OCI-LY3 (cell line): ENCODE measurements at regions not wholly inside any gene's neighbourhood (a gene's known extent, or its start where the extent isn't known, plus 50 kb on each side); places are given as distances from the start of the nearest gene placed in this dataset.

Experiments used
- H2AFZ ChIP-seq: fragments of 200-600, 300-600 bp; shearing (Covaris generic); 2 replicates; pipeline ENCODE4 v1.6.0; 2014; ENCODE audit warnings: antibody characterized with exemption, low read depth, low read length
- H3K27ac ChIP-seq: fragments of 200-600, 300-600 bp; sonication (generic); 2 replicates; pipeline ENCODE4 v1.5.1; 2014; ENCODE audit warnings: mild to moderate bottlenecking, low read length, moderate library complexity, mixed read lengths
- H3K27me3 ChIP-seq: fragments of 200-600, 300-600 bp; sonication (generic); 2 replicates; pipeline ENCODE4 v1.6.1; 2014; ENCODE audit warnings: low read depth, low read length, mixed read lengths
- H3K36me3 ChIP-seq: fragments of 200-600, 300-600 bp; sonication (generic); replicated peaks from 2 replicates; pipeline ENCODE3; 2014; ENCODE audit warnings: low read depth, low read length, mixed read lengths
- H3K4me1 ChIP-seq: fragments of 300-600, 200-600 bp; sonication (generic); 2 replicates; pipeline ENCODE4 v1.6.1; 2014; ENCODE audit warnings: low read length, mixed read lengths
- H3K4me2 ChIP-seq: fragments of 200-600, 300-600 bp; sonication (generic); 2 replicates; pipeline ENCODE4 v1.6.1; 2014; ENCODE audit warnings: low read length, mixed read lengths
- H3K4me3 ChIP-seq: fragments of 300-600, 200-600 bp; sonication (generic); 2 replicates; pipeline ENCODE4 v1.5.1; 2014; ENCODE audit warnings: antibody characterized with exemption, mild to moderate bottlenecking, low read length, moderate library complexity
- H3K79me2 ChIP-seq: fragments of 300-600, 200-600 bp; shearing (Covaris generic); 2 replicates; pipeline ENCODE4 v1.6.1; 2014; ENCODE audit warnings: mild to moderate bottlenecking, low read length, mixed read lengths
- H3K9ac ChIP-seq: fragments of 300-600, 200-600 bp; shearing (Covaris generic); 2 replicates; pipeline ENCODE4 v1.6.0; 2014; ENCODE audit warnings: mild to moderate bottlenecking, low read length, moderate library complexity
- H3K9me3 ChIP-seq: fragments of 200-600, 300-600 bp; shearing (Covaris generic); 2 replicates; pipeline ENCODE4 v1.6.1; 2014; ENCODE audit warnings: low read length, mixed read lengths; ENCODE audit not compliant: insufficient read depth
- H4K20me1 ChIP-seq: fragments of 200-600, 300-600 bp; sonication (generic); 2 replicates; pipeline ENCODE4 v1.6.1; 2016; ENCODE audit warnings: low read length, mixed read lengths; ENCODE audit not compliant: insufficient read depth
- EZH2phosphoT487 ChIP-seq: fragments of 200-600 bp; shearing (Covaris generic); IDR thresholded peaks from 2 replicates; pipeline ENCODE4 v1.6.1; 2018; ENCODE audit warnings: antibody characterized with exemption, mixed run types, low read depth
- TF ChIP-seq, protein P1 (sequence below): fragments of 200-600, 300-600 bp; sonication (generic); IDR thresholded peaks from 2 replicates; pipeline ENCODE4 v1.5.1; 2014; ENCODE audit warnings: antibody characterized with exemption, low read length, low read depth

DNA sequence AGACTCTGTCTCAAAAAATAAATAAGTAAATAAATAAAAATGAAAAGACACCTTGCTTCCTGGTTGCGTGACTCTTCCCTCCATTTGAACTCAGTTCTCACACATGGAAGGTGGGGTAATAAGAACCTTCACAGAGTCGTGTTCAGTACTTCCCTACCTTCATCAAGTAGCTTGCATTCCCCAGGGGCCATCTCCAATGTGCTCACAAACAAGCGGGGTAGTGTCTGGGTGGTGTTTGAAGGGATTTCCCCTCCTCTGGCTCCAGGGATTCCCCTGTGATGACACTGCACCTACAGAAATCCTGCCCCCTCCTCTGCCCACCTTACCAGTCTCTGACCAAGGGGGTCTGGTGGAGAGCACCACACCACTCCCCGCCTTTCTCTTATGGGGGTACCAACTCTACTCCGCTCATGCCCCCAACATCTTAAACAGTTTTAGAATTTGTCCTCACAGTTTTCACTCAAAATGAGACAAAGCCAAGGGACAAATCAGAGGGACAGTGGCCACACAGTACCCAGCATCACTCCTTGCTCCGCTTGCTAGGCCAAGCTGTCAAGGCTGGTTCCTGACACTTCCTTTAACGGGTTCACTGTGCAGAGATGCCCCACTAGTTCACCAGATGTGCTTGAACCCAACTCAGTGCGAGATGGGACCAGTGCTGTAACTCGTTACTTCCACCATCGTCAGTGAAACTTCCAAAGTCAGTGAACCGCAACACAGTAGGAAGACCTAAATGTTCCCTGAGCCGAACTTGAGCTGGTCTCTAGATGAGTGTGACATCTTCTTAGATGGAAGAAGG lies 69.1 kb downstream of the COPRS start:
- no peaks in the 10 kb centered on the region for H3K79me2 ChIP-seq
- H3K27me3 ChIP-seq, result no peaks in the 10 kb centered on the region
- no peaks in the 10 kb centered on the region for H3K36me3 ChIP-seq
- H4K20me1 ChIP-seq, result no peaks in the 10 kb centered on the region
- H3K4me3 ChIP-seq, result no peak overlapping the region; the same call in 1 of the 2 replicates
- H2AFZ ChIP-seq, result no peak overlapping the region; the same call in 1 of the 2 replicates
- H3K27ac ChIP-seq, result no peak overlapping the region
- peaks cover 28% of the 10 kb centered on the region for H3K4me1 ChIP-seq
- no peak overlapping the region for H3K9ac ChIP-seq
- H3K4me2 ChIP-seq, result peak overlapping the region; percentile 38
- TF ChIP-seq, protein P1, sequence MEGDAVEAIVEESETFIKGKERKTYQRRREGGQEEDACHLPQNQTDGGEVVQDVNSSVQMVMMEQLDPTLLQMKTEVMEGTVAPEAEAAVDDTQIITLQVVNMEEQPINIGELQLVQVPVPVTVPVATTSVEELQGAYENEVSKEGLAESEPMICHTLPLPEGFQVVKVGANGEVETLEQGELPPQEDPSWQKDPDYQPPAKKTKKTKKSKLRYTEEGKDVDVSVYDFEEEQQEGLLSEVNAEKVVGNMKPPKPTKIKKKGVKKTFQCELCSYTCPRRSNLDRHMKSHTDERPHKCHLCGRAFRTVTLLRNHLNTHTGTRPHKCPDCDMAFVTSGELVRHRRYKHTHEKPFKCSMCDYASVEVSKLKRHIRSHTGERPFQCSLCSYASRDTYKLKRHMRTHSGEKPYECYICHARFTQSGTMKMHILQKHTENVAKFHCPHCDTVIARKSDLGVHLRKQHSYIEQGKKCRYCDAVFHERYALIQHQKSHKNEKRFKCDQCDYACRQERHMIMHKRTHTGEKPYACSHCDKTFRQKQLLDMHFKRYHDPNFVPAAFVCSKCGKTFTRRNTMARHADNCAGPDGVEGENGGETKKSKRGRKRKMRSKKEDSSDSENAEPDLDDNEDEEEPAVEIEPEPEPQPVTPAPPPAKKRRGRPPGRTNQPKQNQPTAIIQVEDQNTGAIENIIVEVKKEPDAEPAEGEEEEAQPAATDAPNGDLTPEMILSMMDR, result no peak
- TF ChIP-seq EZH2phosphoT487, result no peak
- no peaks in the 10 kb centered on the region for H3K9me3 ChIP-seq

DNA sequence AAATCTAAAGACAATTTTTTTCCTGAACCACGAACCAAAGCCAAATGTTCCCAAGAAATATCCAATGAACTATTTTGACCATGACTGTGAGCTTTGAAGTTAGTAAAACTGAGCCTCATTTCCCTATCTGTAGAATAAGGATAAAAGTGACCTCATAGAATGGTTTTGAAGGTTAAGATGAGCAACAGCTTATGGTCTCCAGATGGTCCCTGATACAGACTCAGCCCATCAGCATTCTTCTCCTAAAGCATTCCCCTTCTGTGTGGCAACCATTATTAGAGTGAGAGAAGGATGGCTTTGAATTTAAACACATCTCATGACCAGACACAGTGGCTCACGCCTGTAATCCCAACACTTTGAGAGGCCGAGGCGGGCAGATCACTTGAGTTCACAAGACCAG lies 70.1 kb downstream of the COPRS start:
- H4K20me1 ChIP-seq, result no peaks in the 10 kb centered on the region
- H3K36me3 ChIP-seq, result no peaks in the 10 kb centered on the region
- no peak overlapping the region for H2AFZ ChIP-seq
- no peak overlapping the region for H3K4me3 ChIP-seq
- peaks cover 28% of the 10 kb centered on the region for H3K4me1 ChIP-seq
- H3K4me2 ChIP-seq, result no peak overlapping the region
- H3K9ac ChIP-seq, result no peak overlapping the region
- H3K27me3 ChIP-seq, result no peaks in the 10 kb centered on the region
- H3K27ac ChIP-seq, result no peak overlapping the region
- TF ChIP-seq, protein P1, result no peak
- TF ChIP-seq EZH2phosphoT487, result no peak
- no peaks in the 10 kb centered on the region for H3K9me3 ChIP-seq
- H3K79me2 ChIP-seq, result no peaks in the 10 kb centered on the region

- H3K9me3 ChIP-seq, result no peaks in the 10 kb centered on the region
- no peak overlapping the region for H3K9ac ChIP-seq
- H3K27me3 ChIP-seq, result no peaks in the 10 kb centered on the region
- peaks cover 28% of the 10 kb centered on the region for H3K4me1 ChIP-seq
- H3K36me3 ChIP-seq, result no peaks in the 10 kb centered on the region
- no peaks in the 10 kb centered on the region for H4K20me1 ChIP-seq
- no peak overlapping the region for H3K4me2 ChIP-seq
- no peak overlapping the region for H2AFZ ChIP-seq
- H3K4me3 ChIP-seq, result no peak overlapping the region
- H3K27ac ChIP-seq, result no peak overlapping the region
- TF ChIP-seq, protein P1, result no peak
- TF ChIP-seq EZH2phosphoT487, result no peak
- no peaks in the 10 kb centered on the region for H3K79me2 ChIP-seq
These were observed 70.5 kb downstream of the COPRS start for GRCh38 chr17:31788571-31788946.

DNA sequence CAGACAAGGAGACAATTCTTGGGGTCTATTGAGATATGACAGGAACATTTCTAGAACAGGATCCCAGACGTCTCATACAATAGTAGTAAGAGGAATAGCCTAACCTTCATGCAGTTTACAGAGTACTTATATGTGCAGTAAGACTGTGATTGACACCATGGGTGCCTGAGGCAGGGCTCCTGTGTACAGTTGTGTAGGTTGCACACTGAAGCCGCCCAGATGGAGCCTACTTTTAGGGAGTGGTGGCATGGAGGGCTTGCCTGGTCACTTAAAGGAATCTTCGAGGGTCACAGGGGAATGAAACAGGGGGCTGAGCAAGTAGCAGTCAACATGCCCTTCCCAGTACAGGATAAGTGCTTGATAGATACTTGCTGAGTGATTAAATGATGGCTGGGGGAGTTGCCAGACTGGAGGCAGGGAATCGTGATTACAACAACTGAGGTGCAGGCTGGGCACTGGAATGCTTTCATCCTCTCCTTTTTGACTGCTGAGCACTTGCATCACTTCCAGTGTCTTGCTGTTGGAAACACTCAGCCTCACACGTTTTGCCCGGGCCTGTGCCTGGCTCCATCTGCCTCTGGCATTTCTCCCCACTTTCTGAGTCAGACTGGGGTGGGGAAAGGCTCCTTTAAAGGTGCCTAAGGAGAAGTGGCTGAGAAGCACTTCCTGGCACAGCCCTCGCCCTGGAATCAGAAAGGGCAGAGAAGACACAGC lies 71.0 kb downstream of the COPRS start:
- Histone ChIP-seq H3K4me2 (no peak overlapping the region), H3K9ac (no peak overlapping the region), H3K9me3 (no peaks in the 10 kb centered on the region), H3K4me3 (no peak overlapping the region), H4K20me1 (no peaks in the 10 kb centered on the region), H3K27me3 (no peaks in the 10 kb centered on the region), H3K79me2 (no peaks in the 10 kb centered on the region), H3K4me1 (peaks cover 28% of the 10 kb centered on the region), H2AFZ (no peak overlapping the region), H3K27ac (no peak overlapping the region), H3K36me3 (no peaks in the 10 kb centered on the region)
- no peak for TF ChIP-seq EZH2phosphoT487
- TF ChIP-seq, protein P1, result no peak
